Activated naive CD4-positive, alpha-beta T cell treated with anti-CD3 and anti-CD28 coated beads for 36 hours (primary cell): ENCODE measurements at regions not wholly inside any gene's neighbourhood (a gene's known extent, or its start where the extent isn't known, plus 50 kb on each side); places are given as distances from the start of the nearest gene placed in this dataset.

ENCODE experiments used
- CTCF ChIA-PET: fragments of 350-600 bp; sonication (Branson Sonifier 250); formaldehyde crosslinking; loops from one replicate; lab custom pipeline; 2021; ENCODE audit warnings: antibody characterized with exemption; lab: Charles Lee
- DNase-seq: peaks from one replicate; pipeline ENCODE4 v3.0.0-alpha.2; 2020
- H3K27ac Mint-ChIP-seq: one replicate; pipeline ENCODE4 v1.8.0; 2021; ENCODE audit warnings: mild to moderate bottlenecking, mixed read lengths
- H3K27me3 Mint-ChIP-seq: one replicate; pipeline ENCODE4 v1.8.0; 2021; ENCODE audit warnings: low read depth, mixed read lengths
- H3K36me3 Mint-ChIP-seq: one replicate; pipeline ENCODE4 v1.8.0; 2021; ENCODE audit warnings: low read depth, mixed read lengths
- H3K4me1 Mint-ChIP-seq: one replicate; pipeline ENCODE4 v1.8.0; 2021; ENCODE audit warnings: low read depth, mixed read lengths
- H3K4me3 Mint-ChIP-seq: one replicate; pipeline ENCODE4 v1.8.0; 2021; ENCODE audit warnings: mild to moderate bottlenecking, moderate library complexity, mixed read lengths
- H3K9me3 Mint-ChIP-seq: one replicate; pipeline ENCODE4 v1.8.0; 2021; ENCODE audit warnings: mixed read lengths
- intact Hi-C: fragments of 100-400 bp; cut with micrococcal nuclease; formaldehyde crosslinking; loops from one replicate; pipeline ENCODE4 v1.15.1; 2023

GRCh38 chr9:85213650-85214607, 527.8 kb downstream of the AGTPBP1 start:
- Mint-ChIP-seq H3K4me3 (no peak overlapping the region), H3K4me1 (no peaks in the 10 kb centered on the region), H3K27ac (no peak overlapping the region), H3K36me3 (no peaks in the 10 kb centered on the region), H3K9me3 (no peaks in the 10 kb centered on the region), H3K27me3 (peaks cover 6% of the 10 kb centered on the region)
- CTCF ChIA-PET, result interaction anchor here (0.5 kb wide), 1 partner anchor 397 kb away, joined by 3 read pairs; no protein-coding TSS in a partner anchor
- intact Hi-C loops, result no loop called here
- DNase-seq, result no peak

- Mint-ChIP-seq H3K27me3 (peaks cover 6% of the 10 kb centered on the region), H3K36me3 (no peaks in the 10 kb centered on the region), H3K27ac (no peak overlapping the region), H3K9me3 (no peaks in the 10 kb centered on the region), H3K4me3 (no peak overlapping the region), H3K4me1 (no peaks in the 10 kb centered on the region)
- intact Hi-C loops, result no loop called here
- CTCF ChIA-PET, result no interaction called here
- DNase-seq, result peak; percentile 4
These were observed 528.9 kb downstream of the AGTPBP1 start for GRCh38 chr9:85212887-85213286.

GRCh38 chr9:85212209-85212608, 529.5 kb downstream of the AGTPBP1 start:
- peaks cover 6% of the 10 kb centered on the region for H3K27me3 Mint-ChIP-seq
- CTCF ChIA-PET, result no interaction called here
- intact Hi-C loops, result no loop called here

GRCh38 chr9:85208666-85209065, 533.1 kb downstream of the AGTPBP1 start:
- intact Hi-C loops, result no loop called here
- H3K4me1 Mint-ChIP-seq, result no peaks in the 10 kb centered on the region
- H3K27ac Mint-ChIP-seq, result no peak overlapping the region
- CTCF ChIA-PET, result no interaction called here
- peaks cover 4% of the 10 kb centered on the region for H3K27me3 Mint-ChIP-seq
- H3K9me3 Mint-ChIP-seq, result no peaks in the 10 kb centered on the region
- no peaks in the 10 kb centered on the region for H3K36me3 Mint-ChIP-seq
- no peak for DNase-seq
- no peak overlapping the region for H3K4me3 Mint-ChIP-seq

More at GRCh38 chr9:85212209-85212608, 529.5 kb downstream of the AGTPBP1 start:
- no peak overlapping the region for H3K4me3 Mint-ChIP-seq
- H3K36me3 Mint-ChIP-seq, result no peaks in the 10 kb centered on the region
- no peak overlapping the region for H3K27ac Mint-ChIP-seq
- DNase-seq, result no peak
- H3K9me3 Mint-ChIP-seq, result no peaks in the 10 kb centered on the region
- no peaks in the 10 kb centered on the region for H3K4me1 Mint-ChIP-seq

- intact Hi-C loops, result no loop called here
- H3K4me3 Mint-ChIP-seq, result no peak overlapping the region
- CTCF ChIA-PET, result no interaction called here
- H3K4me1 Mint-ChIP-seq, result no peaks in the 10 kb centered on the region
- no peak overlapping the region for H3K27ac Mint-ChIP-seq
- no peak for DNase-seq
- no peaks in the 10 kb centered on the region for H3K27me3 Mint-ChIP-seq
- no peaks in the 10 kb centered on the region for H3K9me3 Mint-ChIP-seq
- no peaks in the 10 kb centered on the region for H3K36me3 Mint-ChIP-seq
These were observed 534.6 kb downstream of the NTRK2 start for GRCh38 chr9:85204176-85204575.

GRCh38 chr9:85202596-85202995, 533.1 kb downstream of the NTRK2 start:
- CTCF ChIA-PET, result no interaction called here
- no peak overlapping the region for H3K27ac Mint-ChIP-seq
- H3K9me3 Mint-ChIP-seq, result no peaks in the 10 kb centered on the region
- H3K36me3 Mint-ChIP-seq, result no peaks in the 10 kb centered on the region
- H3K4me3 Mint-ChIP-seq, result no peak overlapping the region
- intact Hi-C loops, result no loop called here
- peaks cover 3% of the 10 kb centered on the region for H3K27me3 Mint-ChIP-seq
- H3K4me1 Mint-ChIP-seq, result no peaks in the 10 kb centered on the region
- no peak for DNase-seq

- DNase-seq, result no peak
- Mint-ChIP-seq H3K27me3 (peaks cover 3% of the 10 kb centered on the region), H3K4me3 (no peak overlapping the region), H3K9me3 (no peaks in the 10 kb centered on the region), H3K36me3 (no peaks in the 10 kb centered on the region), H3K27ac (no peak overlapping the region), H3K4me1 (no peaks in the 10 kb centered on the region)
- CTCF ChIA-PET, result interaction anchor here (0.7 kb wide), 1 partner anchor 1546 kb away, joined by 3 read pairs; no protein-coding TSS in a partner anchor
- intact Hi-C loops, result no loop called here
These were observed 531.3 kb downstream of the NTRK2 start for GRCh38 chr9:85200726-85201404.

GRCh38 chr9:85199866-85200495, 530.5 kb downstream of the NTRK2 start:
- no peaks in the 10 kb centered on the region for H3K36me3 Mint-ChIP-seq
- no peaks in the 10 kb centered on the region for H3K4me1 Mint-ChIP-seq
- H3K27ac Mint-ChIP-seq, result no peak overlapping the region
- CTCF ChIA-PET, result interaction anchor here (0.7 kb wide), 1 partner anchor 1547 kb away, joined by 3 read pairs; no protein-coding TSS in a partner anchor
- no peaks in the 10 kb centered on the region for H3K9me3 Mint-ChIP-seq
- no peak overlapping the region for H3K4me3 Mint-ChIP-seq
- peaks cover 3% of the 10 kb centered on the region for H3K27me3 Mint-ChIP-seq
- intact Hi-C loops, result no loop called here
- DNase-seq, result no peak

- H3K4me3 Mint-ChIP-seq, result no peak overlapping the region
- peaks cover 2% of the 10 kb centered on the region for H3K27me3 Mint-ChIP-seq
- DNase-seq, result no peak
- peaks cover 1% of the 10 kb centered on the region for H3K9me3 Mint-ChIP-seq
- intact Hi-C loops, result no loop called here
- H3K27ac Mint-ChIP-seq, result no peak overlapping the region
- CTCF ChIA-PET, result no interaction called here
- H3K36me3 Mint-ChIP-seq, result no peaks in the 10 kb centered on the region
- no peaks in the 10 kb centered on the region for H3K4me1 Mint-ChIP-seq
These were observed 523.2 kb downstream of the NTRK2 start for GRCh38 chr9:85192750-85193149.

- Mint-ChIP-seq H3K36me3 (no peaks in the 10 kb centered on the region), H3K4me1 (no peaks in the 10 kb centered on the region), H3K27me3 (peaks cover 9% of the 10 kb centered on the region), H3K4me3 (no peak overlapping the region), H3K27ac (no peak overlapping the region), H3K9me3 (no peaks in the 10 kb centered on the region)
- CTCF ChIA-PET, result no interaction called here
- no peak for DNase-seq
- intact Hi-C loops, result no loop called here
These were observed 516.7 kb downstream of the NTRK2 start for GRCh38 chr9:85186218-85186585.

- Mint-ChIP-seq H3K4me3 (no peak overlapping the region), H3K27me3 (peaks cover 11% of the 10 kb centered on the region), H3K9me3 (no peaks in the 10 kb centered on the region), H3K27ac (no peak overlapping the region), H3K4me1 (no peaks in the 10 kb centered on the region), H3K36me3 (no peaks in the 10 kb centered on the region)
- intact Hi-C loops, result no loop called here
- CTCF ChIA-PET, result no interaction called here
- no peak for DNase-seq
These were observed 516.1 kb downstream of the NTRK2 start for GRCh38 chr9:85185486-85186217.

- Mint-ChIP-seq H3K27ac (no peak overlapping the region), H3K27me3 (peaks cover 9% of the 10 kb centered on the region), H3K4me3 (no peak overlapping the region), H3K36me3 (no peaks in the 10 kb centered on the region), H3K9me3 (no peaks in the 10 kb centered on the region), H3K4me1 (no peaks in the 10 kb centered on the region)
- CTCF ChIA-PET, result no interaction called here
- intact Hi-C loops, result no loop called here
- no peak for DNase-seq
These were observed 512.9 kb downstream of the NTRK2 start for GRCh38 chr9:85182383-85182782.
